ENCODE measurements at regions not wholly inside any gene's neighbourhood (a gene's known extent, or its start where the extent isn't known, plus 50 kb on each side); places are given as distances from the start of the nearest gene placed in this dataset.
"Not testable (repeated sequence)": the region's sequence is repeated elsewhere in the genome, so short reads cannot be mapped to it uniquely, and the experiment has no call there.

- no peaks in the 10 kb centered on the region for H3K9me3 Mint-ChIP-seq
- CTCF ChIA-PET: no interaction called here
- no CpG with 5 or more reads among the region's 2 CpGs for WGBS (ENCODE audit: insufficient coverage)
Measured at GRCh38 chr4:107423677-107424405, 296.2 kb downstream of the PAPSS1 start.

GRCh38 chr4:107419536-107419935, 300.5 kb downstream of the PAPSS1 start:
- H3K36me3 ChIP-seq (ENCODE audit: control insufficient read depth in 2 of 2, extremely low read depth in 1 of 2, insufficient read depth in 1 of 2, low read length in 1 of 2); H3K9me3 Mint-ChIP-seq; H3K27me3 ChIP-seq (replicated peaks in 1 of 2; ENCODE audit: control insufficient read depth in 2 of 2, extremely low read depth in 1 of 2, insufficient read depth in 2 of 2, low read length in 1 of 2); H3K4me1 ChIP-seq (ENCODE audit: control insufficient read depth in 1 of 2, extremely low read depth in 1 of 2, insufficient read depth in 2 of 2, low read length in 2 of 2); CTCF ChIA-PET; H3K27ac Mint-ChIP-seq; H3K4me3 Mint-ChIP-seq; H3K4me3 ChIP-seq (ENCODE audit: control insufficient read depth in 1 of 2, extremely low read depth in 1 of 2, low read length in 1 of 2); H3K27ac ChIP-seq (ENCODE audit: low read length); H3K36me3 Mint-ChIP-seq; DNase-seq; POLR2A ChIA-PET; H3K4me1 Mint-ChIP-seq; H3K27me3 Mint-ChIP-seq; ATAC-seq (replicated peaks in 1 of 4); H3K9me3 ChIP-seq: not testable (repeated sequence)
- WGBS (ENCODE audit: insufficient coverage): 60% methylated on average over 1 of the region's 2 CpGs

More at GRCh38 chr4:107423677-107424405, 296.2 kb downstream of the PAPSS1 start:
- Mint-ChIP-seq H3K27me3 (no peaks in the 10 kb centered on the region), H3K4me1 (no peaks in the 10 kb centered on the region), H3K36me3 (no peaks in the 10 kb centered on the region), H3K27ac (no peak overlapping the region), H3K4me3 (no peak overlapping the region)
- H3K9me3 ChIP-seq: no peaks in the 10 kb centered on the region
- POLR2A ChIA-PET: no interaction called here
- ATAC-seq (replicated peaks in 1 of 4) (no peak), DNase-seq (no peak)
- H3K36me3 ChIP-seq (ENCODE audit: control insufficient read depth in 2 of 2, extremely low read depth in 1 of 2, insufficient read depth in 1 of 2, low read length in 1 of 2): no peaks in the 10 kb centered on the region
- no peaks in the 10 kb centered on the region for H3K27me3 ChIP-seq (replicated peaks in 1 of 2; ENCODE audit: control insufficient read depth in 2 of 2, extremely low read depth in 1 of 2, insufficient read depth in 2 of 2, low read length in 1 of 2)
- no peak overlapping the region for H3K4me3 ChIP-seq (ENCODE audit: control insufficient read depth in 1 of 2, extremely low read depth in 1 of 2, low read length in 1 of 2)
- no peak overlapping the region for H3K27ac ChIP-seq (ENCODE audit: low read length)
- H3K4me1 ChIP-seq (ENCODE audit: control insufficient read depth in 1 of 2, extremely low read depth in 1 of 2, insufficient read depth in 2 of 2, low read length in 2 of 2): no peaks in the 10 kb centered on the region

- ATAC-seq (replicated peaks in 1 of 4): no peak
Measured at GRCh38 chr4:107419052-107419451, 301.0 kb downstream of the PAPSS1 start.

GRCh38 chr4:107415490-107415889, 304.5 kb downstream of the PAPSS1 start:
- ATAC-seq (replicated peaks in 1 of 4); H3K4me1 ChIP-seq (ENCODE audit: control insufficient read depth in 1 of 2, extremely low read depth in 1 of 2, insufficient read depth in 2 of 2, low read length in 2 of 2); H3K36me3 Mint-ChIP-seq; DNase-seq; CTCF ChIA-PET; H3K27me3 Mint-ChIP-seq; H3K4me3 ChIP-seq (ENCODE audit: control insufficient read depth in 1 of 2, extremely low read depth in 1 of 2, low read length in 1 of 2); POLR2A ChIA-PET; H3K27me3 ChIP-seq (replicated peaks in 1 of 2; ENCODE audit: control insufficient read depth in 2 of 2, extremely low read depth in 1 of 2, insufficient read depth in 2 of 2, low read length in 1 of 2); H3K4me3 Mint-ChIP-seq; H3K36me3 ChIP-seq (ENCODE audit: control insufficient read depth in 2 of 2, extremely low read depth in 1 of 2, insufficient read depth in 1 of 2, low read length in 1 of 2); H3K4me1 Mint-ChIP-seq; H3K9me3 ChIP-seq; H3K27ac ChIP-seq (ENCODE audit: low read length); H3K27ac Mint-ChIP-seq: not testable (repeated sequence)
- WGBS (ENCODE audit: insufficient coverage): no CpG with 5 or more reads among the region's 5 CpGs
- H3K9me3 Mint-ChIP-seq: peaks cover 0 to 15% (median 11%) of the 10 kb centered on the region in 3 donors

More at GRCh38 chr4:107419052-107419451, 301.0 kb downstream of the PAPSS1 start:
- no peak overlapping the region for H3K27ac ChIP-seq (ENCODE audit: low read length)
- Mint-ChIP-seq H3K27me3 (peaks cover 0 to 9% of the 10 kb centered on the region in 2 donors), H3K9me3 (peaks cover 0 to 4% (median 0%) of the 10 kb centered on the region in 3 donors), H3K36me3 (no peaks in the 10 kb centered on the region), H3K4me1 (no peaks in the 10 kb centered on the region), H3K27ac (no peak overlapping the region), H3K4me3 (no peak overlapping the region)
- no peaks in the 10 kb centered on the region for H3K27me3 ChIP-seq (replicated peaks in 1 of 2; ENCODE audit: control insufficient read depth in 2 of 2, extremely low read depth in 1 of 2, insufficient read depth in 2 of 2, low read length in 1 of 2)
- no peaks in the 10 kb centered on the region for H3K9me3 ChIP-seq
- no CpG with 5 or more reads among the region's 2 CpGs for WGBS (ENCODE audit: insufficient coverage)
- H3K36me3 ChIP-seq (ENCODE audit: control insufficient read depth in 2 of 2, extremely low read depth in 1 of 2, insufficient read depth in 1 of 2, low read length in 1 of 2): no peaks in the 10 kb centered on the region
- ChIA-PET POLR2A (no interaction called here), CTCF (no interaction called here)
- no peak for DNase-seq
- no peak overlapping the region for H3K4me3 ChIP-seq (ENCODE audit: control insufficient read depth in 1 of 2, extremely low read depth in 1 of 2, low read length in 1 of 2)
- no peaks in the 10 kb centered on the region for H3K4me1 ChIP-seq (ENCODE audit: control insufficient read depth in 1 of 2, extremely low read depth in 1 of 2, insufficient read depth in 2 of 2, low read length in 2 of 2)

- H3K27me3 ChIP-seq (replicated peaks in 1 of 2; ENCODE audit: control insufficient read depth in 2 of 2, extremely low read depth in 1 of 2, insufficient read depth in 2 of 2, low read length in 1 of 2); H3K4me3 Mint-ChIP-seq; H3K9me3 ChIP-seq; DNase-seq; H3K27ac Mint-ChIP-seq; ATAC-seq (replicated peaks in 1 of 4); H3K27me3 Mint-ChIP-seq; H3K4me1 ChIP-seq (ENCODE audit: control insufficient read depth in 1 of 2, extremely low read depth in 1 of 2, insufficient read depth in 2 of 2, low read length in 2 of 2); H3K4me1 Mint-ChIP-seq; H3K4me3 ChIP-seq (ENCODE audit: control insufficient read depth in 1 of 2, extremely low read depth in 1 of 2, low read length in 1 of 2); POLR2A ChIA-PET; H3K27ac ChIP-seq (ENCODE audit: low read length); H3K36me3 Mint-ChIP-seq; CTCF ChIA-PET; H3K36me3 ChIP-seq (ENCODE audit: control insufficient read depth in 2 of 2, extremely low read depth in 1 of 2, insufficient read depth in 1 of 2, low read length in 1 of 2): not testable (repeated sequence)
- peaks cover 2 to 14% (median 11%) of the 10 kb centered on the region in 3 donors for H3K9me3 Mint-ChIP-seq
- 85% methylated on average over 6 of the region's 7 CpGs for WGBS (ENCODE audit: insufficient coverage)
Measured at GRCh38 chr4:107409872-107410271, 310.2 kb downstream of the PAPSS1 start.

- Histone ChIP-seq H3K27ac (ENCODE audit: low read length) (no peak overlapping the region), H3K4me1 (ENCODE audit: control insufficient read depth in 1 of 2, extremely low read depth in 1 of 2, insufficient read depth in 2 of 2, low read length in 2 of 2) (no peaks in the 10 kb centered on the region), H3K4me3 (ENCODE audit: control insufficient read depth in 1 of 2, extremely low read depth in 1 of 2, low read length in 1 of 2) (no peak overlapping the region), H3K36me3 (ENCODE audit: control insufficient read depth in 2 of 2, extremely low read depth in 1 of 2, insufficient read depth in 1 of 2, low read length in 1 of 2) (no peaks in the 10 kb centered on the region), H3K27me3 (replicated peaks in 1 of 2; ENCODE audit: control insufficient read depth in 2 of 2, extremely low read depth in 1 of 2, insufficient read depth in 2 of 2, low read length in 1 of 2) (peaks cover 0 to 3% of the 10 kb centered on the region in 2 experiments), H3K9me3 (no peaks in the 10 kb centered on the region)
- Mint-ChIP-seq H3K4me3 (no peak overlapping the region), H3K4me1 (no peaks in the 10 kb centered on the region), H3K27me3 (peaks cover 0 to 7% of the 10 kb centered on the region in 2 donors), H3K36me3 (no peaks in the 10 kb centered on the region), H3K9me3 (peaks cover 2 to 14% (median 11%) of the 10 kb centered on the region in 3 donors), H3K27ac (no peak overlapping the region)
- 40% methylated on average over 1 of the region's 2 CpGs for WGBS (ENCODE audit: insufficient coverage)
- CTCF ChIA-PET: no interaction called here
- POLR2A ChIA-PET: no interaction called here
- DNase-seq (no peak), ATAC-seq (replicated peaks in 1 of 4) (no peak)
Measured at GRCh38 chr4:107408968-107409367, 311.1 kb downstream of the PAPSS1 start.

Data from T-cell (primary cell).